ENCODE measurements at regions not wholly inside any gene's neighbourhood (a gene's known extent, or its start where the extent isn't known, plus 50 kb on each side); places are given as distances from the start of the nearest gene placed in this dataset.

GRCh38 chr2:118241128-118241527 lies 152.9 kb downstream of the INSIG2 start:
- TF ChIP-seq, protein P1, sequence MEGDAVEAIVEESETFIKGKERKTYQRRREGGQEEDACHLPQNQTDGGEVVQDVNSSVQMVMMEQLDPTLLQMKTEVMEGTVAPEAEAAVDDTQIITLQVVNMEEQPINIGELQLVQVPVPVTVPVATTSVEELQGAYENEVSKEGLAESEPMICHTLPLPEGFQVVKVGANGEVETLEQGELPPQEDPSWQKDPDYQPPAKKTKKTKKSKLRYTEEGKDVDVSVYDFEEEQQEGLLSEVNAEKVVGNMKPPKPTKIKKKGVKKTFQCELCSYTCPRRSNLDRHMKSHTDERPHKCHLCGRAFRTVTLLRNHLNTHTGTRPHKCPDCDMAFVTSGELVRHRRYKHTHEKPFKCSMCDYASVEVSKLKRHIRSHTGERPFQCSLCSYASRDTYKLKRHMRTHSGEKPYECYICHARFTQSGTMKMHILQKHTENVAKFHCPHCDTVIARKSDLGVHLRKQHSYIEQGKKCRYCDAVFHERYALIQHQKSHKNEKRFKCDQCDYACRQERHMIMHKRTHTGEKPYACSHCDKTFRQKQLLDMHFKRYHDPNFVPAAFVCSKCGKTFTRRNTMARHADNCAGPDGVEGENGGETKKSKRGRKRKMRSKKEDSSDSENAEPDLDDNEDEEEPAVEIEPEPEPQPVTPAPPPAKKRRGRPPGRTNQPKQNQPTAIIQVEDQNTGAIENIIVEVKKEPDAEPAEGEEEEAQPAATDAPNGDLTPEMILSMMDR (IDR thresholded peaks at IDR 0.05; ENCODE audit: low read depth, low read length, poor library complexity, severe bottlenecking) = no peak
- no peak for TF ChIP-seq EZH2phosphoT487 (IDR thresholded peaks at IDR 0.05; ENCODE audit: borderline replicate concordance, low read length)

All from DOHH2 (cell line).